ENCODE measurements at regions not wholly inside any gene's neighbourhood (a gene's known extent, or its start where the extent isn't known, plus 50 kb on each side); places are given as distances from the start of the nearest gene placed in this dataset.

DNA sequence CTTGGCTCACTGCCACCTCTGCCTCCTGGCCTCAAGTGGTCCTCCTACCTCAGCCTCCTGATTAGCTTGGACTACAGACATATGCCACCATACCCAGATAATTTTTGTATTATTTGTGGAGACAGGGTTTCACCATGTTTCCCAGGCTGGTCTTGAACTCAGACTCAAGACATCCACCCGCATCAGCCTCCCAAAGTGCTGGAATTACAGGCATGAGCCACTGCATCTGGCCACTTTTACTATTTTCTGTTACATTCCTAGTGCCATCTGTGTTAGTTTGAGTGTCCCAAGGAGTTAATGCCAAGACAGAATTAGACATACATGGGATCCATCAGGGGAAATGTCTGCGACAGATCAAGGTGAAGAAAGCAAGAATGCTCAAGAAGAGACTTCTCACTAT, 288.2 kb upstream of the CTSO start:
- DNase-seq (no peak), ATAC-seq (no peak)
- TF ChIP-seq, protein P1, sequence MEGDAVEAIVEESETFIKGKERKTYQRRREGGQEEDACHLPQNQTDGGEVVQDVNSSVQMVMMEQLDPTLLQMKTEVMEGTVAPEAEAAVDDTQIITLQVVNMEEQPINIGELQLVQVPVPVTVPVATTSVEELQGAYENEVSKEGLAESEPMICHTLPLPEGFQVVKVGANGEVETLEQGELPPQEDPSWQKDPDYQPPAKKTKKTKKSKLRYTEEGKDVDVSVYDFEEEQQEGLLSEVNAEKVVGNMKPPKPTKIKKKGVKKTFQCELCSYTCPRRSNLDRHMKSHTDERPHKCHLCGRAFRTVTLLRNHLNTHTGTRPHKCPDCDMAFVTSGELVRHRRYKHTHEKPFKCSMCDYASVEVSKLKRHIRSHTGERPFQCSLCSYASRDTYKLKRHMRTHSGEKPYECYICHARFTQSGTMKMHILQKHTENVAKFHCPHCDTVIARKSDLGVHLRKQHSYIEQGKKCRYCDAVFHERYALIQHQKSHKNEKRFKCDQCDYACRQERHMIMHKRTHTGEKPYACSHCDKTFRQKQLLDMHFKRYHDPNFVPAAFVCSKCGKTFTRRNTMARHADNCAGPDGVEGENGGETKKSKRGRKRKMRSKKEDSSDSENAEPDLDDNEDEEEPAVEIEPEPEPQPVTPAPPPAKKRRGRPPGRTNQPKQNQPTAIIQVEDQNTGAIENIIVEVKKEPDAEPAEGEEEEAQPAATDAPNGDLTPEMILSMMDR (IDR thresholded peaks at IDR 0.05): no peak
- Mint-ChIP-seq H3K9me3 (peaks cover 3% of the 10 kb centered on the region), H3K36me3 (ENCODE audit: low read depth) (no peaks in the 10 kb centered on the region), H3K4me3 (no peak overlapping the region), H3K27me3 (no peaks in the 10 kb centered on the region), H3K27ac (no peak overlapping the region), H3K4me1 (ENCODE audit: low read depth) (no peaks in the 10 kb centered on the region)
- POLR2A ChIA-PET: no interaction called here
- CTCF ChIA-PET: no interaction called here
- intact Hi-C loops (cut with micrococcal nuclease): no loop called here

GRCh38 chr4:156238171-156238570, 284.5 kb upstream of the CTSO start:
- ATAC-seq (no peak), DNase-seq (no peak)
- Mint-ChIP-seq H3K4me3 (no peak overlapping the region), H3K9me3 (peaks cover 3% of the 10 kb centered on the region), H3K4me1 (ENCODE audit: low read depth) (no peaks in the 10 kb centered on the region), H3K27me3 (no peaks in the 10 kb centered on the region), H3K36me3 (ENCODE audit: low read depth) (no peaks in the 10 kb centered on the region), H3K27ac (no peak overlapping the region)
- intact Hi-C loops (cut with micrococcal nuclease): no loop called here
- POLR2A ChIA-PET: no interaction called here
- TF ChIP-seq, protein P1 (IDR thresholded peaks at IDR 0.05): no peak
- CTCF ChIA-PET: no interaction called here

DNA sequence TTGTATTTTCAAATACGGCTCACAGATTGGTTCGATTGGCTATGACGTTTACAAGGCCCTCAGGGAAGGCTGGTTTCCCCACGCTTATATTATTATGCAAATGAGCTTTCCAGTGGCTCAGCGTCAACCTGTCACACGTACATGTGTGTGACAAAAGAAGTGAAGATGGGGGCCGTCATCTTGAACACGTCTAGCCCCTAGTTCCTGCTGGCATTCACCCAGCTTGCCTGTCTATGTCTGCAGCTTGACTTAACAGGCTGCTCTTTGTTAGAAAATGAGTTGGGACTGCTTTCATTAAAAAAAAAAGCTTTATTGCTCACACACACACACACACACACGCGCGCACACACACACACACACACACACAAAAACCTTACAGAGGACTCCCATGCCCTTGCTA, 283.6 kb upstream of the CTSO start:
- intact Hi-C loops (cut with micrococcal nuclease): no loop called here
- no peak overlapping the region for H3K4me3 Mint-ChIP-seq
- H3K4me1 Mint-ChIP-seq (ENCODE audit: low read depth): no peaks in the 10 kb centered on the region
- CTCF ChIA-PET: no interaction called here
- DNase-seq: no peak
- H3K27me3 Mint-ChIP-seq: no peaks in the 10 kb centered on the region
- POLR2A ChIA-PET: no interaction called here
- H3K36me3 Mint-ChIP-seq (ENCODE audit: low read depth): no peaks in the 10 kb centered on the region
- TF ChIP-seq, protein P1 (IDR thresholded peaks at IDR 0.05): no peak
- H3K27ac Mint-ChIP-seq: no peak overlapping the region
- ATAC-seq: no peak
- H3K9me3 Mint-ChIP-seq: peaks cover 3% of the 10 kb centered on the region

GRCh38 chr4:156230176-156230575, 276.5 kb upstream of the CTSO start:
- no peak for ATAC-seq
- H3K27me3 Mint-ChIP-seq: no peaks in the 10 kb centered on the region
- ChIA-PET POLR2A (no interaction called here), CTCF (no interaction called here)
- H3K4me1 Mint-ChIP-seq (ENCODE audit: low read depth): no peaks in the 10 kb centered on the region
- no peak overlapping the region for H3K27ac Mint-ChIP-seq
- no peak for DNase-seq
- H3K9me3 Mint-ChIP-seq: no peaks in the 10 kb centered on the region
- no peaks in the 10 kb centered on the region for H3K36me3 Mint-ChIP-seq (ENCODE audit: low read depth)
- TF ChIP-seq, protein P1 (IDR thresholded peaks at IDR 0.05): no peak
- intact Hi-C loops (cut with micrococcal nuclease): no loop called here
- no peak overlapping the region for H3K4me3 Mint-ChIP-seq

DNA sequence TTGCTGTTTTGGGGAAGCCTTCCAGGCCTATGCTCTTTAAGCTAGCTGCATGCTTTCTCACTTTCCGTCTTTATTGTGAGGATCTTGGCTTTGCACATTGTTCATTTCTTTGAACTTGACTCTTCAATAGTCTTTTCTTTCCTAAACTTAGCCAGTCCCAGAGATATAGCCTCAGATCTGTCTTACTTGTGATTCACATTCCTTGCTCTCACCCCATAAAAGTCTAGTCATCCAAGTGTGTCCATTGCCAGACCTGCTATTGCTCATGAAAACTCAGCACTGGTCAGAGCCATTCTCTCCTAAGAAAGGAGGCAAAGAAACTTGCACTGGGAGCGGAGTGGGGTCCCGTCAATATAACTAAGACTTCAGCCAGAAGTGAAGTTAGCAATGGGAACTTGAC, 275.0 kb upstream of the CTSO start:
- no peaks in the 10 kb centered on the region for H3K36me3 Mint-ChIP-seq (ENCODE audit: low read depth)
- H3K4me1 Mint-ChIP-seq (ENCODE audit: low read depth): no peaks in the 10 kb centered on the region
- TF ChIP-seq, protein P1 (IDR thresholded peaks at IDR 0.05): no peak
- H3K4me3 Mint-ChIP-seq: no peak overlapping the region
- no peaks in the 10 kb centered on the region for H3K27me3 Mint-ChIP-seq
- no peak for DNase-seq
- H3K9me3 Mint-ChIP-seq: no peaks in the 10 kb centered on the region
- intact Hi-C loops (cut with micrococcal nuclease): no loop called here
- POLR2A ChIA-PET: no interaction called here
- ATAC-seq: no peak
- CTCF ChIA-PET: no interaction called here
- no peak overlapping the region for H3K27ac Mint-ChIP-seq

Data from activated CD8-positive, alpha-beta T cell treated with anti-CD3 and anti-CD28 coated beads for 36 hours (primary cell).